ENCODE measurements at regions not wholly inside any gene's neighbourhood (a gene's known extent, or its start where the extent isn't known, plus 50 kb on each side); places are given as distances from the start of the nearest gene placed in this dataset.

DNA sequence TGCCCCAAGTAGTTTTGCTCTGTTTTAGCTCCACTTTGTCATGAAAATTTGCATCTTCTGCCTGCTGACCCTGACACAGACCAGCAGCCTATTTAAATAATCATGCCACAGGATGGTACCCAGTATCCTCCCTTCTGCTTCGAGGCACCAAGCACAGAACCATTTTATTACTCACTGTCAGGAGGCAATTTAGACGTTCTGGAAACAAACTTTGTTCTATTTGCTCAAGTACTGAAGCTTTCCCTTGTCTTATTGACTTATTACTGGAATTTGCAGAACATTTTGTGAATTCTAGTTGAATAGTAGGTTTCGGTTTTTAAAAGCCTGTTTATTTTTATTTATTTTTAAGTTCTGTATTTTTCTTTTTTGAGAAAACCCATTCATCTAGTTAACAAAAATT lies 279.6 kb upstream of the GADL1 start:
- Mint-ChIP-seq H3K27ac (peak overlapping the region; percentile 32), H3K27me3 (ENCODE audit: low read depth) (no peaks in the 10 kb centered on the region), H3K4me3 (no peak overlapping the region), H3K4me1 (peaks cover 30% of the 10 kb centered on the region), H3K9me3 (peaks cover 9% of the 10 kb centered on the region), H3K36me3 (no peaks in the 10 kb centered on the region)
- no peak for DNase-seq (ENCODE audit: low spot score in 2 of 2, unreplicated experiment in 2 of 2)
- TF ChIP-seq CTCF (IDR thresholded peaks at IDR 0.05; ENCODE audit: unreplicated experiment): no peak

- no peak overlapping the region for H3K27ac Mint-ChIP-seq
- no peaks in the 10 kb centered on the region for H3K27me3 Mint-ChIP-seq (ENCODE audit: low read depth)
- peaks cover 1% of the 10 kb centered on the region for H3K36me3 Mint-ChIP-seq
- peaks cover 23% of the 10 kb centered on the region for H3K4me1 Mint-ChIP-seq
- H3K9me3 Mint-ChIP-seq: peaks cover 17% of the 10 kb centered on the region
- no peak for TF ChIP-seq CTCF (IDR thresholded peaks at IDR 0.05; ENCODE audit: unreplicated experiment)
- DNase-seq (ENCODE audit: low spot score in 2 of 2, unreplicated experiment in 2 of 2): no peak
- no peak overlapping the region for H3K4me3 Mint-ChIP-seq
Measured at GRCh38 chr3:31176045-31176444, 281.6 kb upstream of the GADL1 start.

DNA sequence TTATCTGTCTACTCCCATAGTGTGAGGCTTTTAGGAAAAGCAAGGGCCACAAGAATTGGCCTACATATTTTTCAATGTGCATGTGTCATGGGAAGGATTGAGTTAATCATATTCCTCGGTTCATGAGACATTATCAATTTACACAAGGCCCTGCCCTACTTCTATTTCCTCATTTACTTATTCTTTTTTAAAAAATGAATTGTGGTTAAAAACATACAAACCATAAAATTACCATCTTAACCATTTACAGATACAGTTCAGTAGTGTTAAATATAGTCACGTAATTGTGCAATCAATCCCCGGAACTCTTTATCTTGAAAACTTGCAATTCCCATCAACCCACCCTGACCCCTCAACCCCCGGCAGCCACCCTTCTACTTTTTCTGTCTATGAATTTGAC lies 284.0 kb upstream of the GADL1 start:
- Mint-ChIP-seq H3K27me3 (ENCODE audit: low read depth) (no peaks in the 10 kb centered on the region), H3K4me1 (peaks cover 11% of the 10 kb centered on the region), H3K9me3 (peaks cover 13% of the 10 kb centered on the region), H3K4me3 (no peak overlapping the region), H3K27ac (no peak overlapping the region), H3K36me3 (peaks cover 1% of the 10 kb centered on the region)
- no peak for DNase-seq (ENCODE audit: low spot score in 2 of 2, unreplicated experiment in 2 of 2)
- TF ChIP-seq CTCF (IDR thresholded peaks at IDR 0.05; ENCODE audit: unreplicated experiment): no peak

GRCh38 chr3:31179768-31180167 lies 285.3 kb upstream of the GADL1 start:
- DNase-seq (ENCODE audit: low spot score in 2 of 2, unreplicated experiment in 2 of 2): no peak
- no peaks in the 10 kb centered on the region for H3K27me3 Mint-ChIP-seq (ENCODE audit: low read depth)
- TF ChIP-seq CTCF (IDR thresholded peaks at IDR 0.05; ENCODE audit: unreplicated experiment): no peak
- H3K4me1 Mint-ChIP-seq: peaks cover 11% of the 10 kb centered on the region
- H3K27ac Mint-ChIP-seq: no peak overlapping the region
- peaks cover 1% of the 10 kb centered on the region for H3K36me3 Mint-ChIP-seq
- H3K4me3 Mint-ChIP-seq: no peak overlapping the region
- peaks cover 13% of the 10 kb centered on the region for H3K9me3 Mint-ChIP-seq

GRCh38 chr3:31180274-31180673 lies 285.8 kb upstream of the GADL1 start:
- no peak overlapping the region for H3K4me3 Mint-ChIP-seq
- no peak overlapping the region for H3K27ac Mint-ChIP-seq
- H3K4me1 Mint-ChIP-seq: peaks cover 10% of the 10 kb centered on the region
- peaks cover 1% of the 10 kb centered on the region for H3K36me3 Mint-ChIP-seq
- H3K9me3 Mint-ChIP-seq: peaks cover 13% of the 10 kb centered on the region
- TF ChIP-seq CTCF (IDR thresholded peaks at IDR 0.05; ENCODE audit: unreplicated experiment): no peak
- H3K27me3 Mint-ChIP-seq (ENCODE audit: low read depth): no peaks in the 10 kb centered on the region
- DNase-seq (ENCODE audit: low spot score in 2 of 2, unreplicated experiment in 2 of 2): no peak

- H3K27me3 Mint-ChIP-seq (ENCODE audit: low read depth): no peaks in the 10 kb centered on the region
- DNase-seq (ENCODE audit: low spot score in 2 of 2, unreplicated experiment in 2 of 2): no peak
- TF ChIP-seq CTCF (IDR thresholded peaks at IDR 0.05; ENCODE audit: unreplicated experiment): no peak
- peaks cover 13% of the 10 kb centered on the region for H3K9me3 Mint-ChIP-seq
- H3K27ac Mint-ChIP-seq: no peak overlapping the region
- H3K4me3 Mint-ChIP-seq: no peak overlapping the region
- H3K36me3 Mint-ChIP-seq: peaks cover 1% of the 10 kb centered on the region
- peaks cover 11% of the 10 kb centered on the region for H3K4me1 Mint-ChIP-seq
Measured at GRCh38 chr3:31181661-31182060, 287.2 kb upstream of the GADL1 start.
